ENCODE measurements at regions not wholly inside any gene's neighbourhood (a gene's known extent, or its start where the extent isn't known, plus 50 kb on each side); places are given as distances from the start of the nearest gene placed in this dataset.

DNA sequence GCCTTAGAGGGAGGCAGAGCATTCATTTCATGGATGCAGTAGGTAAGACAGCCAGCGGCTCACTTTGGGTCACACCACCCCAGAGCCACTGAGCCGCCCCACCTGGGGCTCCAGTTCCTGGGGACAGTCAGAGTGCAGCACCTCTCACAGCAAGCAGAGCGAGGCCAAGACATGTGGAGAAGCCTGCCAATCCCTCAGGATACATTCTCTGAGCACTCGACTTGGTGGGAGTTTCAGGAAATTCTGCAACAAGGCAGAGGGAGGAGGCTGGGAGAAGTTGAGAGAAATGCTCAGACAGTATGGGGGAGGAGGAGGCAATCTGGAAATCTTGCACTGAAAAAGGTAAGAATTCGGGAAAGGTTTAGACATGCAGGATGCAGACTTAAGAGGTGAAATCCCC, 60.8 kb upstream of the WLS start:
- no peak; the same call in 2 of the 3 replicates for ATAC-seq
- TF ChIP-seq ISL1 (CRISPR knock-in tag; IDR thresholded peaks at IDR 0.05): no peak
- TF ChIP-seq CSDC2 (CRISPR knock-in tag; IDR thresholded peaks at IDR 0.05): no peak
- TF ChIP-seq BACH2 (CRISPR knock-in tag; IDR thresholded peaks at IDR 0.05; ENCODE audit: borderline replicate concordance): no peak
- no peak for TF ChIP-seq PPARA (CRISPR knock-in tag; IDR thresholded peaks at IDR 0.05; ENCODE audit: borderline replicate concordance)
- TF ChIP-seq ZC3H10 (CRISPR knock-in tag; IDR thresholded peaks at IDR 0.05): no peak
- TF ChIP-seq ESRRG (CRISPR knock-in tag; IDR thresholded peaks at IDR 0.05): no peak
- TF ChIP-seq, protein P1, sequence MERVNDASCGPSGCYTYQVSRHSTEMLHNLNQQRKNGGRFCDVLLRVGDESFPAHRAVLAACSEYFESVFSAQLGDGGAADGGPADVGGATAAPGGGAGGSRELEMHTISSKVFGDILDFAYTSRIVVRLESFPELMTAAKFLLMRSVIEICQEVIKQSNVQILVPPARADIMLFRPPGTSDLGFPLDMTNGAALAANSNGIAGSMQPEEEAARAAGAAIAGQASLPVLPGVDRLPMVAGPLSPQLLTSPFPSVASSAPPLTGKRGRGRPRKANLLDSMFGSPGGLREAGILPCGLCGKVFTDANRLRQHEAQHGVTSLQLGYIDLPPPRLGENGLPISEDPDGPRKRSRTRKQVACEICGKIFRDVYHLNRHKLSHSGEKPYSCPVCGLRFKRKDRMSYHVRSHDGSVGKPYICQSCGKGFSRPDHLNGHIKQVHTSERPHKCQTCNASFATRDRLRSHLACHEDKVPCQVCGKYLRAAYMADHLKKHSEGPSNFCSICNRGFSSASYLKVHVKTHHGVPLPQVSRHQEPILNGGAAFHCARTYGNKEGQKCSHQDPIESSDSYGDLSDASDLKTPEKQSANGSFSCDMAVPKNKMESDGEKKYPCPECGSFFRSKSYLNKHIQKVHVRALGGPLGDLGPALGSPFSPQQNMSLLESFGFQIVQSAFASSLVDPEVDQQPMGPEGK (CRISPR knock-in tag; IDR thresholded peaks at IDR 0.05; ENCODE audit: borderline replicate concordance): no peak
- TF ChIP-seq, protein P2, sequence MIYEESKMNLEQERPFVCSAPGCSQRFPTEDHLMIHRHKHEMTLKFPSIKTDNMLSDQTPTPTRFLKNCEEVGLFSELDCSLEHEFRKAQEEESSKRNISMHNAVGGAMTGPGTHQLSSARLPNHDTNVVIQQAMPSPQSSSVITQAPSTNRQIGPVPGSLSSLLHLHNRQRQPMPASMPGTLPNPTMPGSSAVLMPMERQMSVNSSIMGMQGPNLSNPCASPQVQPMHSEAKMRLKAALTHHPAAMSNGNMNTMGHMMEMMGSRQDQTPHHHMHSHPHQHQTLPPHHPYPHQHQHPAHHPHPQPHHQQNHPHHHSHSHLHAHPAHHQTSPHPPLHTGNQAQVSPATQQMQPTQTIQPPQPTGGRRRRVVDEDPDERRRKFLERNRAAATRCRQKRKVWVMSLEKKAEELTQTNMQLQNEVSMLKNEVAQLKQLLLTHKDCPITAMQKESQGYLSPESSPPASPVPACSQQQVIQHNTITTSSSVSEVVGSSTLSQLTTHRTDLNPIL (CRISPR knock-in tag; IDR thresholded peaks at IDR 0.05; ENCODE audit: low read depth): no peak
- no peak for TF ChIP-seq GLIS3 (CRISPR knock-in tag; IDR thresholded peaks at IDR 0.05)
- TF ChIP-seq TOX (CRISPR knock-in tag; IDR thresholded peaks at IDR 0.05; ENCODE audit: borderline replicate concordance): no peak
- no peak for TF ChIP-seq CSRNP3 (CRISPR knock-in tag; IDR thresholded peaks at IDR 0.05)
- TF ChIP-seq ZNF8 (CRISPR knock-in tag; IDR thresholded peaks at IDR 0.05): no peak

- TF ChIP-seq RARB (CRISPR knock-in tag; IDR thresholded peaks at IDR 0.05) (no peak), CSDC2 (CRISPR knock-in tag; IDR thresholded peaks at IDR 0.05) (no peak), ZC3H10 (CRISPR knock-in tag; IDR thresholded peaks at IDR 0.05) (no peak), ZNF8 (CRISPR knock-in tag; IDR thresholded peaks at IDR 0.05) (no peak), PPARA (CRISPR knock-in tag; IDR thresholded peaks at IDR 0.05; ENCODE audit: borderline replicate concordance) (no peak), GLIS3 (CRISPR knock-in tag; IDR thresholded peaks at IDR 0.05) (no peak), CSRNP3 (CRISPR knock-in tag; IDR thresholded peaks at IDR 0.05) (no peak), ZNF565 (CRISPR knock-in tag; conservative IDR thresholded peaks at IDR 0.05; ENCODE audit: low read depth) (no peak), SNAI2 (CRISPR knock-in tag; IDR thresholded peaks at IDR 0.05) (no peak), ESRRG (CRISPR knock-in tag; IDR thresholded peaks at IDR 0.05) (no peak), POU6F1 (CRISPR knock-in tag; IDR thresholded peaks at IDR 0.05; ENCODE audit: borderline replicate concordance, low read depth) (no peak), ISL1 (CRISPR knock-in tag; IDR thresholded peaks at IDR 0.05) (no peak)
- TF ChIP-seq, protein P2 (CRISPR knock-in tag; IDR thresholded peaks at IDR 0.05; ENCODE audit: low read depth): no peak
- TF ChIP-seq, protein P1 (CRISPR knock-in tag; IDR thresholded peaks at IDR 0.05; ENCODE audit: borderline replicate concordance): no peak
- ATAC-seq: no peak
These were observed 59.5 kb upstream of the WLS start for GRCh38 chr1:68291688-68292384.

DNA sequence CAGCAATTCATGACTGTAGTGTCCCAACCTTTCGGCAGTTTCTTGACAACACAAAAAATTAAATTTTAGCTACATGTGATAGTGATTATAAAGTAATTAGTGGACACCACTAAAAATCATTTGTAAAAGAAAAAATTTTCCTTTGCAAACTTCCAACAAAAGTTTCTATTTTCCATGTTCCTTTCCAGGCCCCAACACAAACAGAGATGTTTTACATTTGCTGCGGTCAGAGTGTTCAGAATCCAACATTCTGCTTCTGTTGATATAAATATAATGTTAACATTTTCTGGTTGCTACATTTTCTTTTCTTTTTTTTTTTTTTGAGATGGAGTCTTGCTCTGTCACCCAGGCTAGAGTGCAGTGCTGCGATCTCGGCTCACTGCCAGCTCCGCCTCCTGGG, 54.9 kb upstream of the WLS start:
- no peak for ATAC-seq
- TF ChIP-seq SNAI2 (CRISPR knock-in tag; IDR thresholded peaks at IDR 0.05): no peak
- TF ChIP-seq, protein P1 (CRISPR knock-in tag; IDR thresholded peaks at IDR 0.05; ENCODE audit: borderline replicate concordance): no peak
- no peak for TF ChIP-seq CSRNP3 (CRISPR knock-in tag; IDR thresholded peaks at IDR 0.05)
- no peak for TF ChIP-seq ARNTL (CRISPR knock-in tag; IDR thresholded peaks at IDR 0.05; ENCODE audit: borderline replicate concordance, low read depth)
- TF ChIP-seq, protein P2 (CRISPR knock-in tag; IDR thresholded peaks at IDR 0.05; ENCODE audit: low read depth): no peak
